G401.6 (cell line): ENCODE measurements at regions not wholly inside any gene's neighbourhood (a gene's known extent, or its start where the extent isn't known, plus 50 kb on each side); places are given as distances from the start of the nearest gene placed in this dataset.

Experiments used
- FAIRE-seq: peaks from 2 replicates; lab custom pipeline; 2012; peaks lifted over from hg19 to GRCh38; lab: Jason Lieb, UNC

GRCh38 chr16:54724346-54724925 lies 206.2 kb upstream of the IRX5 start:
- no peak for FAIRE-seq

GRCh38 chr16:54722210-54722676 lies 208.4 kb upstream of the IRX5 start:
- FAIRE-seq, result no peak

- no peak for FAIRE-seq
These were observed 210.4 kb upstream of the IRX5 start for GRCh38 chr16:54720259-54720658.

GRCh38 chr16:54719624-54720023 lies 211.0 kb upstream of the IRX5 start:
- FAIRE-seq, result no peak

DNA sequence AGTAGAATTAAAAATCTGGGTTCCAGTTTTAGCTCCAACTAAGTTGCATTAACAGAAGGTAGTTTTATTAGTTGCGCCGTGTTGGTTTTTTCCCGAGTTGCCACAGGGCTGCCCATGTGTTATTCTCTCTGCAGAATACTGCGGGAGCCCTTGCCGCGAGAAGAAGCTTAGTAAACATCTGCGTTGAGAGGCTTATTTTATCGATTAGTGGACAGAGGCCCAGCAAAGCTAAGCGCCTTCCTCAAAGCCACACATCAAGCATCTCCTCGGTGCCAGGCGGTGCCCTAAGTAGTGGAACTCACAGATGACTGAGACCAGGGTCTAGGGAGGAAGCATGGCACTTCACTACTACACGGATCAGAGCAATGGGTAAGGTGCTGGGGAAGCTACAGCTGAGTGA lies 212.3 kb upstream of the IRX5 start:
- FAIRE-seq, result no peak

DNA sequence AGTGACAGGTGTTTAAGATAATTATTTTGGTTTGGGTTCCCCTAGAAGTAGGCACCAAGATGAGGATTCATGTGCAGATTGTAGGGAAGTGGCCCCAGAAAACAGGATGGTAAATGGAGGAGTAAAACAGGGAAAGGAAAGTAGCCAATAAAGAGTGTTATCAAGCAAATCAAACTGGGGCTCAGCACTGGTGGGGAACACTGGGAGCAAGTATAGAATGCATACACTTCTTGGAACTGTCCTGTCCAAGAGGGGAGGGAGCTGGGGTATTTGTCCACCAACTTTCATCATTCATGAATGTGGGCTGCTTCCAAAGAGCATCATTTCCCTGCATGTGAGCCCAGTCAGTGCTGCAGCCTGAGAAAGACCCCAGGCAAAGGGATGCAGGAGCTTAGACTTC lies 215.7 kb upstream of the IRX5 start:
- no peak for FAIRE-seq

- no peak for FAIRE-seq
These were observed 217.8 kb upstream of the IRX5 start for GRCh38 chr16:54712866-54713265.

- no peak for FAIRE-seq
These were observed 222.9 kb upstream of the IRX5 start for GRCh38 chr16:54707813-54708212.

DNA sequence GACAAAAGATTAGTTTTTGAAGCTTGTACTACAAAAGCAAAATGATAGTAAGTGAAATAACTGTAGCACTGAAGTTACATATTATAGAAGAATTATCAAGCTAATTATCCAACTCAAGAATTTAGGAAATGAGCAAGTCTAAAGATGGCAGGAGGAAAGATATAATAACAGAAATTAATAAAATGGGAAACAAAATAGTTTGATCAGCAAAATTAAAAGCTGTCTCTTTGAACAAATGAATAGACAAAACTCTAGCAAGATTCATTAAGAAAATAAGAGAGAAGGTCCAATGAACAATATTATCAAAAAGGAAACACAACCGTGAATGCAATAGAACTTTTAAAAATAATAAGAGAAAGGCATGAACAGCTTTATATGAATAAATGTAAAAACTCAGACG lies 224.3 kb upstream of the IRX5 start:
- FAIRE-seq, result no peak

DNA sequence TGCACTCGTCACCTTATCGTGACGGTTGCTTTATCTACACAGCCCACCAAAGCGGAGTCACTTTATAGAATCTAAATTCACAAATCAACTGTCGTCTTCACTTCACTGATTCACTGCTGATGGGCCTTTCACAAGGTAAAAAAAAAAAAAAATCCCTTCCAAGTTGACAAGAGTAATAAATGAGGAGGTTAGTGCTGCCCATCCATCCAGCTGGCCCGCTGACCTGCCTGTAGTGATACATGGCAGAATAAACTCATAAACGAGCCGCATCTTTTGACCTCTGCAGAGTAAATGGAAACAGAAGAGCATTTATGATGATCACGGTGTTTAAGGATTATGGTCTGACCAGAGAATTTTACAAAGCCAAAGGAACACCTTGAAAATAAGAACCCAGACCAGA lies 227.3 kb upstream of the IRX5 start:
- no peak for FAIRE-seq

GRCh38 chr16:54699656-54700055 lies 231.0 kb upstream of the IRX5 start:
- no peak for FAIRE-seq

DNA sequence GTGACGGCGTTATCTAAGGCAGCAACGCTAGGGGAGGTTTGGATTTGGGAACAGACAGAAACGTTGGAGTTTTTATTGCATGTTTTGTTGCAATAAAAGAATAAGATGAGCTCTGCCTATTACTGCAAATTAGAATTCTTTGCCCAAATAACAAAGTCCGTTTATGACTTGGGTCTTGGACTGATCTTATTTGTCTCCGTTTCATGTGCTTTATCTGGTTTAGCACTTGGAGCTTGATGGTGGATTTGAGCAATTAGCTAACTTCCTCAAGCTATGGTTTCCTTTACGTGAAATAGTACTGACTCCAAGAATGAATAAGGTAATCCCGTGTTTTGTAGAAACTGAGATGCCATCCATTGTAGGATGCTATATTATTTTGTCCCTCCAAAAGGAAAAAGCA lies 233.0 kb upstream of the IRX5 start:
- FAIRE-seq, result no peak

DNA sequence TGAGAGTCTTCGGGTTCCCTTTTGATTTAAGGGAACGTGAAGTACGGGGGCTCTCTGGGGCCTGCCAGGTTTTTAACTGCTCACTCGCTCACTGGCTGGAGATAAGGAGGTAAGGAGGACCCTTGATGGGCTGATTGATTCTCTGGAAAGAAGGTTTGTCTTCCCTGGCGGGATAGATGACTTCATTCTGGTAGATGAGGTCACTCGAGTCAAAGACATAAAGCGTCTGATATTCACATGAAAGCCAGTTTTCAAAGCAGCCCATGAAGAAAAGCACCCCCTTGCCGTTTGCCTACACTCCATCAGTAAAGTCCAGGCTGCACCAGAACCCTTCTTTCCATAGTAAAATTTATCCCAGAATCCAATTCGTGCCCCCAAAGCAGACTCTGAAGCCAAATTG lies 233.7 kb upstream of the IRX5 start:
- no peak for FAIRE-seq

- FAIRE-seq, result no peak
These were observed 234.1 kb upstream of the IRX5 start for GRCh38 chr16:54696522-54696921.

- no peak for FAIRE-seq
These were observed 236.0 kb upstream of the IRX5 start for GRCh38 chr16:54694651-54695050.

- FAIRE-seq, result no peak
These were observed 236.8 kb upstream of the IRX5 start for GRCh38 chr16:54693864-54694263.

DNA sequence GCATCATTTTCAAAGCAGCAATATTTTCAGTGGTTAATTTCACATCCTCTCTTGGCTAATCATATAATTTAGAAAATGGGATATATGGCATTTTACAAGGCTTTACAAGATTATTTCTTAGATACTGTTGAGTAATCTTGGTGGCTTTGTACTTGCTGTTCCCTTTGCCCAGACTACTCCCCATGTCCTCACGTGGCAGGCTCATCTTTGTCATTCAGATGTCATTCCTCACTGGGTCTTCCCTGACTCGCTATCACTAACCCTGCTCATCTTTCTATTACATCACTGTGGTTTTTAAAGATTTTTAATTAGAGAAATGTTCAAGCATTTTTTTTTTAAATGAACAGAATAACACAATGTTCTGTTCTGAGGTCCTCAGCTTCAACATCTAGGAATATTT lies 240.0 kb upstream of the IRX5 start:
- no peak for FAIRE-seq

- FAIRE-seq, result no peak
These were observed 240.4 kb upstream of the IRX5 start for GRCh38 chr16:54690306-54690705.

DNA sequence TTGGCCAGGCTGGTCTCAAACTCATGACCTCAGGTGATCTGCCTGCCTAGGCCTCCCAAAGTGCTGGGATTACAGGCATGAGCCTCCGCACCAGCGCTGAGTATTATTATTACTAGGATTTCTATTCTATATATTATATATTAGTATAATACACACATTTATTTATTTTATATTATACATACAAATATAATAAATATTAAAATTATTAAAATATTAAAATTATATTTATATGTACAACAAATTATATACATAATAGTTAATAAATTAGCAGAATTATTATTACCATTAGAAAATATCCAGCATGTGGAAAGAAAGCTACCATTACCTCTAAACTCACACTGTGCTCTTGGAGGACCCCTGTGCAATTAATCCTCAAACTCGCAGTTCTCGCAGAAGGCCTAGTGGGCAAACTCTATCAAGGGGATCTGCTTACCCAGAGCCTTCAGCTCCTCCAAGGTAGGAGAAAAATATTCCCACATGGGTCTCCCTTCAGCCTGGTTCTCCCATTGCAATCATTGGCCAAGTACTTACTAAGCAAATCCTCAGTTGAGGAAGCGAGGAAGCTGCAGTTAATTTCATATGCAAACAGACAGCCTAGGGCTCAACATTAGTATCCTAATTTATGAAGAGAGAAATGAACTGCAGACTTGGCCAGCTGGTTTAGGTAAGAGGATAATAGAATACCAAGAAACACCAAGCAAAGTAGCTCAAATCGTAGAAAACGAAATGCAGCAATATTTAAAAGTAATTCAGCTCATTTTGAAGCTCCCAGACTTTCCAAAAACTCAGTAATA lies 241.4 kb upstream of the IRX5 start:
- peak; percentile 27 for FAIRE-seq

GRCh38 chr16:54688339-54688738 lies 242.3 kb upstream of the IRX5 start:
- FAIRE-seq, result no peak

GRCh38 chr16:54687043-54687899 lies 243.4 kb upstream of the IRX5 start:
- no peak for FAIRE-seq

GRCh38 chr16:54685682-54686081 lies 245.0 kb upstream of the IRX5 start:
- no peak for FAIRE-seq

- FAIRE-seq, result no peak
These were observed 251.1 kb upstream of the IRX5 start for GRCh38 chr16:54679531-54679930.
